Endodermal cell (in vitro differentiated cells): ENCODE measurements at regions not wholly inside any gene's neighbourhood (a gene's known extent, or its start where the extent isn't known, plus 50 kb on each side); places are given as distances from the start of the nearest gene placed in this dataset.

Experiments
- DNase-seq: peaks from one replicate; pipeline ENCODE4 v3.0.0-alpha.2; 2017
- H3K27ac ChIP-seq: 2 replicates; pipeline ENCODE4 v1.5.1; 2013; ENCODE audit warnings: mild to moderate bottlenecking, low read depth, low read length, moderate library complexity
- H3K27me3 ChIP-seq: 2 replicates; pipeline ENCODE4 v1.6.1; 2013; ENCODE audit warnings: mild to moderate bottlenecking, low read length, moderate library complexity; ENCODE audit not compliant: insufficient read depth, control insufficient read depth, poor library complexity, severe bottlenecking
- H3K36me3 ChIP-seq: 2 replicates; pipeline ENCODE4 v1.7.0; 2013; ENCODE audit warnings: mild to moderate bottlenecking, low read length, moderate library complexity; ENCODE audit not compliant: control insufficient read depth, insufficient read depth
- H3K4me1 ChIP-seq: one replicate; pipeline ENCODE4 v1.7.0; 2013; ENCODE audit warnings: low read length; ENCODE audit not compliant: control insufficient read depth, insufficient read depth
- H3K4me3 ChIP-seq: 2 replicates; pipeline ENCODE4 v1.5.1; 2013; ENCODE audit warnings: mild to moderate bottlenecking, low read length, moderate library complexity
- H3K9ac ChIP-seq: 2 replicates; pipeline ENCODE4 v1.6.1; 2013; ENCODE audit warnings: mild to moderate bottlenecking, low read length, moderate library complexity; ENCODE audit not compliant: poor library complexity, severe bottlenecking; ENCODE audit errors: extremely low read depth
- H3K9me3 ChIP-seq: 2 replicates; pipeline ENCODE4 v1.6.1; 2013; ENCODE audit warnings: mild to moderate bottlenecking, low read length, moderate library complexity; ENCODE audit not compliant: control insufficient read depth
- H3K27ac Mint-ChIP-seq: 2 replicates; pipeline ENCODE4 v1.8.0; 2020; ENCODE audit warnings: mixed read lengths
- H3K27me3 Mint-ChIP-seq: 2 replicates; pipeline ENCODE4 v1.8.0; 2021; ENCODE audit warnings: mild to moderate bottlenecking, mixed read lengths; ENCODE audit not compliant: insufficient read depth
- H3K36me3 Mint-ChIP-seq: 2 replicates; pipeline ENCODE4 v1.8.0; 2020; ENCODE audit warnings: low read depth, mixed read lengths
- H3K4me1 Mint-ChIP-seq: 2 replicates; pipeline ENCODE4 v1.8.0; 2020; ENCODE audit warnings: mixed read lengths
- H3K4me3 Mint-ChIP-seq: 2 replicates; pipeline ENCODE4 v1.8.0; 2020; ENCODE audit warnings: mild to moderate bottlenecking, moderate library complexity, mixed read lengths
- H3K9me3 Mint-ChIP-seq: 2 replicates; pipeline ENCODE4 v1.8.0; 2020; ENCODE audit warnings: mild to moderate bottlenecking, mixed read lengths
- CTCF ChIP-seq: fragments of 200-600 bp; sonication (generic); conservative IDR thresholded peaks from 2 replicates; pipeline ENCODE4 v1.5.0; 2021; ENCODE audit warnings: antibody characterized with exemption, mild to moderate bottlenecking
- WGBS, 2 experiments: methylation state at CpG; one replicate each; pipeline versions ENCODE4 v1.1.5 to v1.1.7; 2013; ENCODE audit warnings: missing lambda C conversion rate in 2 of 2, mixed read lengths in 1 of 2; ENCODE audit not compliant: insufficient coverage in 1 of 2, insufficient read length in 1 of 2; 5-methylcytosine and 5-hydroxymethylcytosine counted together

GRCh38 chr9:38146844-38147243, 77.8 kb upstream of the SHB start:
- Histone ChIP-seq H3K9ac (no peak overlapping the region), H3K27ac (no peak overlapping the region), H3K4me1 (peaks cover 9% of the 10 kb centered on the region), H3K36me3 (no peaks in the 10 kb centered on the region), H3K9me3 (peaks cover 5% of the 10 kb centered on the region), H3K4me3 (no peak overlapping the region), H3K27me3 (no peaks in the 10 kb centered on the region)
- Mint-ChIP-seq H3K27me3 (peaks cover 42% of the 10 kb centered on the region), H3K36me3 (no peaks in the 10 kb centered on the region), H3K27ac (no peak overlapping the region), H3K4me3 (no peak overlapping the region), H3K9me3 (no peaks in the 10 kb centered on the region), H3K4me1 (peaks cover 13% of the 10 kb centered on the region)
- no peak for TF ChIP-seq CTCF
- 91 to 96% methylated on average over 4 to 8 of the region's 8 CpGs for WGBS, 2 experiments
- DNase-seq: peak; percentile 22

GRCh38 chr9:38145526-38146053, 76.6 kb upstream of the SHB start:
- Histone ChIP-seq H3K9me3 (peaks cover 5% of the 10 kb centered on the region), H3K27me3 (peaks cover 11% of the 10 kb centered on the region), H3K4me3 (no peak overlapping the region), H3K27ac (no peak overlapping the region), H3K4me1 (peaks cover 11% of the 10 kb centered on the region), H3K9ac (no peak overlapping the region), H3K36me3 (no peaks in the 10 kb centered on the region)
- no peak for TF ChIP-seq CTCF
- Mint-ChIP-seq H3K27me3 (peaks cover 47% of the 10 kb centered on the region), H3K4me1 (peaks cover 20% of the 10 kb centered on the region), H3K4me3 (no peak overlapping the region), H3K27ac (no peak overlapping the region), H3K9me3 (no peaks in the 10 kb centered on the region), H3K36me3 (no peaks in the 10 kb centered on the region)
- 72 to 90% methylated on average over 3 to 6 of the region's 6 CpGs for WGBS, 2 experiments
- no peak for DNase-seq

GRCh38 chr9:38144421-38144820, 75.4 kb upstream of the SHB start:
- peaks cover 5% of the 10 kb centered on the region for H3K9me3 ChIP-seq
- TF ChIP-seq CTCF: no peak
- H3K27ac Mint-ChIP-seq: no peak overlapping the region
- H3K27me3 Mint-ChIP-seq: peaks cover 45% of the 10 kb centered on the region
- no peak overlapping the region for H3K27ac ChIP-seq
- no peak overlapping the region for H3K9ac ChIP-seq
- WGBS, 2 experiments: 93 to 97% methylated on average over 4 of the region's 4 CpGs
- no peak overlapping the region for H3K4me3 Mint-ChIP-seq
- H3K27me3 ChIP-seq: peaks cover 11% of the 10 kb centered on the region
- H3K4me1 Mint-ChIP-seq: peaks cover 25% of the 10 kb centered on the region
- no peaks in the 10 kb centered on the region for H3K36me3 ChIP-seq
- H3K4me3 ChIP-seq: no peak overlapping the region
- peak; percentile 24 for DNase-seq
- H3K9me3 Mint-ChIP-seq: no peaks in the 10 kb centered on the region
- peaks cover 14% of the 10 kb centered on the region for H3K4me1 ChIP-seq
- H3K36me3 Mint-ChIP-seq: no peaks in the 10 kb centered on the region
